Keratinocyte (primary cell): ENCODE measurements at regions not wholly inside any gene's neighbourhood (a gene's known extent, or its start where the extent isn't known, plus 50 kb on each side); places are given as distances from the start of the nearest gene placed in this dataset.
A peak's percentile ranks its signal among the peaks of the same experiment; 100 is the strongest.

Experiments
- DNase-seq: peaks from one replicate; pipeline ENCODE4 v3.0.0-alpha.2; 2011; ENCODE audit warnings: low read depth, missing footprints, low spot score
- FAIRE-seq: peaks from 2 replicates; lab custom pipeline; 2011; peaks lifted over from hg19 to GRCh38; lab: Jason Lieb, UNC
- H2AFZ ChIP-seq: 2 replicates; pipeline ENCODE4 v1.6.0; 2012; ENCODE audit warnings: low read length, control low read depth, inconsistent platforms; ENCODE audit not compliant: control insufficient read depth
- H3K27ac ChIP-seq: 2 replicates; pipeline ENCODE4 v1.5.1; 2011; ENCODE audit warnings: low read length; ENCODE audit not compliant: control insufficient read depth, insufficient read depth
- H3K27me3 ChIP-seq: 3 replicates; pipeline ENCODE4 v1.6.0; 2011; ENCODE audit warnings: low read length; ENCODE audit not compliant: control insufficient read depth, insufficient read depth; ENCODE audit errors: extremely low read depth
- H3K36me3 ChIP-seq, 2 experiments: 2 replicates in 1 of 2; 3 replicates in 1 of 2; pipeline ENCODE4 v1.5.1; 2011; ENCODE audit warnings: low read length in 2 of 2, mild to moderate bottlenecking in 1 of 2; ENCODE audit not compliant: control insufficient read depth in 2 of 2, insufficient read depth in 2 of 2; ENCODE audit errors: extremely low read depth in 1 of 2
- H3K4me1 ChIP-seq: 3 replicates; pipeline ENCODE4 v1.5.1; 2011; ENCODE audit warnings: low read length; ENCODE audit not compliant: control insufficient read depth, insufficient read depth; ENCODE audit errors: extremely low read depth
- H3K4me2 ChIP-seq: 3 replicates; pipeline ENCODE4 v1.6.0; 2011; ENCODE audit warnings: low read depth, low read length; ENCODE audit not compliant: control insufficient read depth, insufficient read depth; ENCODE audit errors: extremely low read depth
- H3K4me3 ChIP-seq, 3 experiments: fragments of 200-600 bp in 1 of 3; sonication (generic) in 1 of 3; 2 replicates in 2 of 3; 3 replicates in 1 of 3; pipeline ENCODE4 v1.5.1; 2011 to 2016; ENCODE audit warnings: low read length in 3 of 3, mild to moderate bottlenecking in 3 of 3, control low read depth in 2 of 3, inconsistent platforms in 1 of 3, low read depth in 1 of 3, mixed read lengths in 1 of 3, mixed run types in 1 of 3, moderate library complexity in 1 of 3; ENCODE audit not compliant: control insufficient read depth in 2 of 3, insufficient read depth in 2 of 3; ENCODE audit errors: extremely low read depth in 1 of 3
- H3K79me2 ChIP-seq: 2 replicates; pipeline ENCODE4 v1.6.0; 2012; ENCODE audit warnings: low read length; ENCODE audit not compliant: control insufficient read depth, insufficient read depth
- H3K9ac ChIP-seq: 3 replicates; pipeline ENCODE4 v1.6.0; 2011; ENCODE audit warnings: low read length; ENCODE audit not compliant: control insufficient read depth, insufficient read depth; ENCODE audit errors: extremely low read depth
- H3K9me1 ChIP-seq: 3 replicates; pipeline ENCODE4 v1.6.0; 2011; ENCODE audit warnings: low read length; ENCODE audit not compliant: control insufficient read depth, insufficient read depth; ENCODE audit errors: extremely low read depth
- H3K9me3 ChIP-seq: 2 replicates; pipeline ENCODE4 v1.5.1; 2012; ENCODE audit warnings: low read depth, low read length; ENCODE audit not compliant: control insufficient read depth
- H4K20me1 ChIP-seq: 3 replicates; pipeline ENCODE4 v1.6.0; 2011; ENCODE audit warnings: low read length; ENCODE audit not compliant: control insufficient read depth, insufficient read depth; ENCODE audit errors: extremely low read depth
- CTCF ChIP-seq, 3 experiments: IDR thresholded peaks in 1 of 3; conservative IDR thresholded peaks in 1 of 3; optimal IDR thresholded peaks in 1 of 3; 2 replicates in 2 of 3; 3 replicates in 1 of 3; pipeline versions ENCODE3 to v1.5.1; 2011; ENCODE audit warnings: low read length in 3 of 3, mild to moderate bottlenecking in 3 of 3, moderate library complexity in 2 of 3, control low read depth in 1 of 3, inconsistent platforms in 1 of 3; ENCODE audit not compliant: insufficient read depth in 2 of 3; ENCODE audit errors: extremely low read depth in 1 of 3
- EZH2 ChIP-seq: IDR thresholded peaks from one replicate; pipeline ENCODE4 v1.6.1; 2012; ENCODE audit warnings: inconsistent platforms, mild to moderate bottlenecking, low read length, moderate library complexity
- dilution Hi-C: fragments of 300-500 bp; cut with MboI; formaldehyde crosslinking; loops from one replicate; pipeline ENCODE4 v1.7.0; 2020; ENCODE audit warnings: low sequenced_read_pairs; ENCODE audit not compliant: extremely low pct_ligation_motif_present

- peak overlapping the region; percentile 37 for H3K27ac ChIP-seq
- TF ChIP-seq EZH2 = no peak
- TF ChIP-seq CTCF (optimal IDR thresholded peaks at IDR 0.05 in 1 of 3, IDR thresholded peaks at IDR 0.05 in 1 of 3, conservative IDR thresholded peaks at IDR 0.05 in 1 of 3; ENCODE audit: extremely low read depth in 1 of 3, insufficient read depth in 2 of 3, low read length in 3 of 3) = no peak
- H4K20me1 ChIP-seq = no peaks in the 10 kb centered on the region
- H3K4me1 ChIP-seq = peaks cover 73% of the 10 kb centered on the region
- H3K27me3 ChIP-seq = no peaks in the 10 kb centered on the region
- H3K79me2 ChIP-seq = no peaks in the 10 kb centered on the region
- no peak overlapping the region for H3K4me3 ChIP-seq
- H3K9ac ChIP-seq = no peak overlapping the region
- FAIRE-seq (no peak), DNase-seq (no peak)
- dilution Hi-C loops = no loop called here
- H3K9me1 ChIP-seq = no peaks in the 10 kb centered on the region
- no peaks in the 10 kb centered on the region for H3K36me3 ChIP-seq
- H3K4me2 ChIP-seq = no peak overlapping the region
- H2AFZ ChIP-seq = peak overlapping the region; percentile 59
- no peaks in the 10 kb centered on the region for H3K9me3 ChIP-seq
Observed at GRCh38 chr2:72036173-72036545, 111.5 kb downstream of the CYP26B1 start.

GRCh38 chr2:72035518-72036172 is 112.0 kb downstream of the CYP26B1 start:
- peak; percentile 59 for DNase-seq
- Histone ChIP-seq H3K9ac (no peak overlapping the region), H3K27ac (peak overlapping the region; percentile 37), H3K4me1 (peaks cover 72% of the 10 kb centered on the region), H3K4me3 (no peak overlapping the region), H3K79me2 (no peaks in the 10 kb centered on the region), H4K20me1 (no peaks in the 10 kb centered on the region), H3K9me1 (no peaks in the 10 kb centered on the region), H3K4me2 (peak overlapping the region; percentile 11), H3K27me3 (no peaks in the 10 kb centered on the region), H3K36me3 (no peaks in the 10 kb centered on the region), H2AFZ (peak overlapping the region; percentile 59), H3K9me3 (no peaks in the 10 kb centered on the region)
- TF ChIP-seq EZH2 (no peak), CTCF (optimal IDR thresholded peaks at IDR 0.05 in 1 of 3, IDR thresholded peaks at IDR 0.05 in 1 of 3, conservative IDR thresholded peaks at IDR 0.05 in 1 of 3; ENCODE audit: extremely low read depth in 1 of 3, insufficient read depth in 2 of 3, low read length in 3 of 3) (peak in 1 of 3 experiments; percentile 30)
- FAIRE-seq = peak; percentile 29
- dilution Hi-C loops = no loop called here
